Duodenal mucosa (tissue), 2 donors: ENCODE measurements at regions not wholly inside any gene's neighbourhood (a gene's known extent, or its start where the extent isn't known, plus 50 kb on each side); places are given as distances from the start of the nearest gene placed in this dataset.

Experiments
- H3K27ac ChIP-seq: one replicate; pipeline ENCODE4 v1.7.0; 2013; ENCODE audit warnings: low read depth, low read length
- H3K27me3 ChIP-seq, 2 donors: one replicate each; pipeline ENCODE4 v1.7.0; 2013; ENCODE audit warnings: low read length in 2 of 2, control low read depth in 1 of 2; ENCODE audit not compliant: insufficient read depth in 2 of 2, control insufficient read depth in 1 of 2
- H3K36me3 ChIP-seq, 2 donors: one replicate each; pipeline ENCODE4 v1.7.0; 2013; ENCODE audit warnings: low read length in 2 of 2, control low read depth in 1 of 2; ENCODE audit not compliant: insufficient read depth in 2 of 2, control insufficient read depth in 1 of 2
- H3K4me1 ChIP-seq, 2 donors: one replicate each; pipeline ENCODE4 v1.7.0; 2013; ENCODE audit warnings: low read length in 2 of 2, control low read depth in 1 of 2; ENCODE audit not compliant: insufficient read depth in 2 of 2, control insufficient read depth in 1 of 2
- H3K4me3 ChIP-seq, 2 donors: one replicate each; pipeline ENCODE4 v1.7.0; 2013; ENCODE audit warnings: low read length in 2 of 2, low read depth in 1 of 2
- H3K9ac ChIP-seq, 2 donors: one replicate each; pipeline ENCODE4 v1.7.0; 2013; ENCODE audit warnings: low read length in 2 of 2, low read depth in 1 of 2
- H3K9me3 ChIP-seq, 2 donors: one replicate each; pipeline ENCODE4 v1.7.0; 2013; ENCODE audit warnings: low read length in 2 of 2, control low read depth in 1 of 2; ENCODE audit not compliant: control insufficient read depth in 1 of 2

- Histone ChIP-seq H3K9me3 (no peaks in the 10 kb centered on the region), H3K4me3 (no peak overlapping the region), H3K4me1 (peaks cover 77 to 82% of the 10 kb centered on the region in 2 donors), H3K9ac (no peak overlapping the region), H3K36me3 (peaks cover 0 to 11% of the 10 kb centered on the region in 2 donors), H3K27me3 (no peaks in the 10 kb centered on the region), H3K27ac (no peak overlapping the region)
Measured at GRCh38 chr17:77432034-77432661, 291.4 kb downstream of the SEC14L1 start.

DNA sequence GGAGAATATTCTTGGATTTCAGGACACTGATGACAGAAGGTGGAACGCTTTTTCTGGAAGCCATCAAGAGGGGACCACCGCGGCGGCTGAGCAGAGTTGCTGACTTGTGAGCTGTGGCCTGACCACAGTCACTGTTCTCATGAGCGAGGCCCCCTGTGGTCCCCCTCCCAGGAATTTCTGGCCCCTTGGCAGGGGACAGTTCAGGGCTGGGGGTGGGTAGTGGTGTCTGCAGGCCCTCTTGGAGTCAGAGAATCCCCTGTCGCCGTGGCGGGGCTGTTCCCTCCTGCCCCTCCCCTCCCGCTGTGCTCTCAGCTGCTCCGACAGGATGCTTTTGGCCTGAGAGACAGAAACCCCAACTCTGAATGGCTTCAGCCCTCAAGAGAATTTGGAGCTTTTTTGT, 292.0 kb downstream of the SEC14L1 start:
- Histone ChIP-seq H3K27me3 (no peaks in the 10 kb centered on the region), H3K4me3 (no peak overlapping the region), H3K27ac (no peak overlapping the region), H3K9me3 (no peaks in the 10 kb centered on the region), H3K9ac (no peak overlapping the region), H3K36me3 (peaks cover 0 to 8% of the 10 kb centered on the region in 2 donors), H3K4me1 (peaks cover 73 to 81% of the 10 kb centered on the region in 2 donors)

- Histone ChIP-seq H3K4me1 (peaks cover 71 to 81% of the 10 kb centered on the region in 2 donors), H3K27ac (no peak overlapping the region), H3K27me3 (no peaks in the 10 kb centered on the region), H3K36me3 (peaks cover 0 to 3% of the 10 kb centered on the region in 2 donors), H3K9ac (no peak overlapping the region), H3K4me3 (no peak overlapping the region), H3K9me3 (no peaks in the 10 kb centered on the region)
Measured at GRCh38 chr17:77433385-77434135, 292.8 kb downstream of the SEC14L1 start.

DNA sequence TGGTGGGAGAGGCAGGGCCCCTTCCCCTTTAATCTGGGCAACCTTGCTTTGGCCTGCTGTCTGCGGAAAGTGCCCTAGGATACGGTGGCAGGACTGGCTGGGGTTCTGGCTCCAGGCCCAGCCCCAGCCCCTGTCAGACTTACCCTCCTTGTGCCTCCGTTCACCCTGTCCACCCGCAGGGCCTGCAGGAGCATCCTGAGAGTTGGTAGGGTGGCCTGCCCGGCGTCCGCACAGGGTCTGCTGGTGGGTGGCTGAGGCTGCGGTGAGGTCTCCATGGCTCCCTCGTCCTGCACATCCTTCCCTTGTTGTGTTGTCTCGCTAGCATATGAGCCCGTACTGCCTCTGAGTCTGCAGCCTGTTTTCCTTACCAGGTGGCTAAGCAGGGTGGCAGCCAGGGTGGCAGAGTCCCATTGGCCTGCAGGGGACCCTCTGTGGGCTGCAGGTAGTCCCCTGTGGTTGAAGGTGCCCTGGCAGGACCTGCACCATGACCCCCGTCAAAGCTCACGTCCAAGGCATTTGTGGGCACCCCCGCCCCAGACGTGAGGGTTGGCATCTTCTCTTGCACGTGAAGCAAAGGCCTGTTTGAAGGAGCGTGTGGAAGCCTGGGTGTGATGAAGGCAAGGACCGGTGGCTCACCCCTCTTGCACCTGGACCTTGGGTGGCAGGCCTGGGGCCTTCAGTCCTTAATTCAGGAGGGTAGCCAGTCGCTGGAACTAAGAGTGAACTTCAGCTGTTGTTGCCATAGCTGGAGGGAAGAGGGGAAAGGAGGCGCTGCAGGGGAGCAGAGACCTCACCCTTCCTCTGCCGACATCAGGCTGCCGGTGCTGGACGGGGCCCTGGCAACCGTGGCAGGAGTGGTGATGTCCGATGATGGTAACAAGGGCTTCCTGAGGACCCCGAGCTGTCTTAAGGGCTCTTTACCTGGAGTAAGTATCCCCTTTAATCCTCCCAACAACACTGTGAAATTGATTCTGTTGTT, 293.7 kb downstream of the SEC14L1 start:
- no peak overlapping the region for H3K27ac ChIP-seq
- H3K4me1 ChIP-seq = peaks cover 71 to 81% of the 10 kb centered on the region in 2 donors
- no peaks in the 10 kb centered on the region for H3K27me3 ChIP-seq
- H3K9ac ChIP-seq = no peak overlapping the region
- H3K36me3 ChIP-seq = peaks cover 0 to 3% of the 10 kb centered on the region in 2 donors
- no peaks in the 10 kb centered on the region for H3K9me3 ChIP-seq
- H3K4me3 ChIP-seq = no peak overlapping the region

GRCh38 chr17:77435272-77436057, 294.7 kb downstream of the SEC14L1 start:
- Histone ChIP-seq H3K27me3 (no peaks in the 10 kb centered on the region), H3K27ac (no peak overlapping the region), H3K9ac (no peak overlapping the region), H3K4me3 (no peak overlapping the region), H3K4me1 (peaks cover 67 to 81% of the 10 kb centered on the region in 2 donors), H3K36me3 (peaks cover 0 to 3% of the 10 kb centered on the region in 2 donors), H3K9me3 (no peaks in the 10 kb centered on the region)

DNA sequence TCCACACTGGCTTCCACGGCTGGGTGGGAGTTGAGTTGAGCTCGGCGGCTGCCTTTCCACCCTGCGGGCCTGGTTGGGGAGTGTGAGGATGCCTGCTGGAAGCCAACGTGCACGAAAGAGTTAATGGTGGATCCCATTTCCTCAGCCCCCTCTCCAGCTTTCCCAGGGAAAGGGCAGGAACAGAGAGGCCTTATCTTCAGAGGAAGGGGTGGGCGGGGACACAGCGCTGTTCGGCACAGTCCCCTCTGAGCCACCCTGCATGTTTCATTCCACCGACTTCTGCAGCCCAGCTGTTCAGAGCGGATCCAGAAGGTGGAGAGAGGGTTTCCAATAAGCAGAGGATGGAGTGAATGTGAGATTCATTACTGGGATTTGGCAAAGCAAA, 295.3 kb downstream of the SEC14L1 start:
- Histone ChIP-seq H3K4me1 (peaks cover 71 to 84% of the 10 kb centered on the region in 2 donors), H3K9ac (no peak overlapping the region), H3K27me3 (no peaks in the 10 kb centered on the region), H3K9me3 (no peaks in the 10 kb centered on the region), H3K4me3 (no peak overlapping the region), H3K27ac (no peak overlapping the region), H3K36me3 (peaks cover 0 to 3% of the 10 kb centered on the region in 2 donors)

DNA sequence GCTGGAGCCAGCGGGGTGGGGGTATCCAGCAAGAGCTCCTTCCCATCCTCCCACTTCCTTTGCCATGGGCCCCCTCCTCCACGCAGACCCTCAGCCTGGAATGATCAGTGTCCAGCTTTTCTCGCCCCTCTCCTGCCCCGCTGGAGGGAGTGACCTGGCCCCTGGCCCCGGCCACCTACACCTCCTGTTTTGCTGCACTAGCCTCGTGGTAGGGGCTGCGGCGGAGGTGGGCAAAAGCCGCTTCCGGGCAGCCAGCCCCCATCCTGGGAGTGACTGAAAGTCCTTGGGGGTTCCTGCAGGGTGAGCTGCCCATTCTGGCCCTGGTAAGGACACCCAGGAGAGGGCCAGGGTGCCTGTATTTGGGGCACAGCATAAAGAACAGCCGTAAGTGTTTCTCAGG, 295.7 kb downstream of the SEC14L1 start:
- Histone ChIP-seq H3K4me3 (no peak overlapping the region), H3K27me3 (no peaks in the 10 kb centered on the region), H3K9ac (no peak overlapping the region), H3K27ac (no peak overlapping the region), H3K9me3 (no peaks in the 10 kb centered on the region), H3K36me3 (peaks cover 0 to 3% of the 10 kb centered on the region in 2 donors), H3K4me1 (peaks cover 76 to 85% of the 10 kb centered on the region in 2 donors)

- H3K36me3 ChIP-seq = peaks cover 0 to 3% of the 10 kb centered on the region in 2 donors
- H3K9me3 ChIP-seq = no peaks in the 10 kb centered on the region
- H3K27ac ChIP-seq = no peak overlapping the region
- peaks cover 81 to 90% of the 10 kb centered on the region in 2 donors for H3K4me1 ChIP-seq
- no peak overlapping the region for H3K9ac ChIP-seq
- H3K4me3 ChIP-seq = no peak overlapping the region
- H3K27me3 ChIP-seq = no peaks in the 10 kb centered on the region
Measured at GRCh38 chr17:77437017-77437416, 296.2 kb downstream of the SEC14L1 start.

DNA sequence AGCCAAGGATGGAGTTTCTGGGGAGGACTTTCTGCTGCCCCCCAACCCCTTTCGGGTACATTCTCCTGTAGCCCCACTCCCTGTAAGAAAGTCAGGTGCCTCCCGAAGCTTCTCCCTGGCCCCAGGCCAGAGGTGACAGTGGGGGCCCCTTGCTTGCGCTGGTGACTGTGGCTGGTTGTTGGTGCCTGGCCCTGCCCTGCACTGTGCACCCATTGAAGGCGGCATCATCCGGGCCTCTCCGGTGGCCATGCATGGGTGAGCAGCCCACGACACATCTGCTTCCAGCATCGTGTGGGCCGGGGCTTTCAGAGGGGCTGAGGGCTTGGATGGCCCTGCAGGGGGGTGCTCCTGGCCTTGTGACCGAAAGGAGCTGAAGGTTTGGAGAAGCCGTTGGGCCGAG, 297.0 kb downstream of the SEC14L1 start:
- H3K9ac ChIP-seq = no peak overlapping the region
- no peak overlapping the region for H3K27ac ChIP-seq
- no peak overlapping the region for H3K4me3 ChIP-seq
- H3K36me3 ChIP-seq = peaks cover 0 to 3% of the 10 kb centered on the region in 2 donors
- H3K4me1 ChIP-seq = peaks cover 79 to 92% of the 10 kb centered on the region in 2 donors
- no peaks in the 10 kb centered on the region for H3K27me3 ChIP-seq
- H3K9me3 ChIP-seq = no peaks in the 10 kb centered on the region
